ENCODE measurements at regions not wholly inside any gene's neighbourhood (a gene's known extent, or its start where the extent isn't known, plus 50 kb on each side); places are given as distances from the start of the nearest gene placed in this dataset.

- no peaks in the 10 kb centered on the region for H3K4me1 ChIP-seq (replicated peaks in 1 of 4; ENCODE audit: control insufficient read depth in 3 of 4, insufficient read depth in 4 of 4, low read length in 3 of 4)
- FAIRE-seq: no peak
- WGBS, 2 experiments (ENCODE audit: extremely low coverage in 1 of 2, insufficient coverage in 1 of 2, insufficient read length in 1 of 2, insufficient replicate concordance in 2 of 2, low coverage in 1 of 2, low lambda C conversion rate in 2 of 2, missing lambda C conversion rate in 1 of 2): 87% methylated on average over 4 of the region's 12 CpGs; no CpG with 5 or more reads in 1 of the 2 experiments
- no peak overlapping the region for H4K8ac ChIP-seq (ENCODE audit: extremely low read depth, insufficient read depth, low read length)
- H2BK20ac ChIP-seq (ENCODE audit: low read length): no peak overlapping the region
- no peaks in the 10 kb centered on the region for H3K9me3 ChIP-seq (ENCODE audit: insufficient read depth in 2 of 2, low read depth in 1 of 2, low read length in 1 of 2)
- no peaks in the 10 kb centered on the region for H3K27me3 ChIP-seq (replicated peaks in 1 of 4; ENCODE audit: control insufficient read depth in 3 of 4, extremely low read depth in 1 of 4, insufficient read depth in 3 of 4, low read length in 3 of 4)
- no peak overlapping the region for H2AFZ ChIP-seq (ENCODE audit: low read length)
- no peak overlapping the region for H3K56ac ChIP-seq (replicated peaks; ENCODE audit: insufficient read length, low read depth, low read length)
- H3K36me3 ChIP-seq (ENCODE audit: control insufficient read depth in 2 of 4, insufficient read depth in 4 of 4, low read length in 3 of 4): no peaks in the 10 kb centered on the region
- no peak overlapping the region for H3K14ac ChIP-seq (ENCODE audit: insufficient read length)
- H4K91ac ChIP-seq (replicated peaks; ENCODE audit: insufficient read length, low read length): no peak overlapping the region
- no peaks in the 10 kb centered on the region for H3K23me2 ChIP-seq (ENCODE audit: low read depth, low read length)
- no peak overlapping the region for H3K4me2 ChIP-seq (ENCODE audit: insufficient read depth in 1 of 2, low read depth in 2 of 2, low read length in 2 of 2)
- H3K9ac ChIP-seq (replicated peaks in 1 of 4; ENCODE audit: extremely low read depth in 1 of 4, low read depth in 3 of 4, low read length in 3 of 4): no peak overlapping the region
- CTCF ChIA-PET (ENCODE audit: partially characterized antibody): interaction anchor here (1.9 kb wide), 1 partner anchor 12 kb away, joined by 5 read pairs; no protein-coding TSS in a partner anchor
- H3K4me3 ChIP-seq (ENCODE audit: extremely low read depth in 1 of 4, insufficient read depth in 2 of 4, low read depth in 3 of 4, low read length in 4 of 4): no peak overlapping the region
- no peak overlapping the region for H2BK120ac ChIP-seq (replicated peaks; ENCODE audit: low read depth, low read length)
- no peak overlapping the region for H2BK15ac ChIP-seq (ENCODE audit: low read length)
- DNase-seq (ENCODE audit: low read depth in 1 of 2, low spot score in 2 of 2): no peak
- H3K79me1 ChIP-seq (ENCODE audit: low read depth, low read length): no peaks in the 10 kb centered on the region
- H4K20me1 ChIP-seq (replicated peaks in 1 of 2; ENCODE audit: control insufficient read depth in 1 of 2, insufficient read depth in 2 of 2, low read length in 2 of 2): no peaks in the 10 kb centered on the region
- H2AK5ac ChIP-seq (ENCODE audit: low read depth, low read length): no peak overlapping the region
- H3K23ac ChIP-seq (ENCODE audit: insufficient read length): no peak overlapping the region
- no peaks in the 10 kb centered on the region for H3K79me2 ChIP-seq (ENCODE audit: control insufficient read depth in 1 of 2, insufficient read depth in 2 of 2, low read length in 2 of 2)
- no peak overlapping the region for H3K4ac ChIP-seq (replicated peaks; ENCODE audit: insufficient read length, low read depth, low read length)
- H2BK12ac ChIP-seq (ENCODE audit: low read depth, low read length): no peak overlapping the region
- no peak overlapping the region for H4K5ac ChIP-seq (ENCODE audit: insufficient read length, low read depth, low read length)
- H2BK5ac ChIP-seq (ENCODE audit: low read depth, low read length): no peak overlapping the region
- POLR2A ChIA-PET (ENCODE audit: partially characterized antibody): no interaction called here
- H3K18ac ChIP-seq (ENCODE audit: extremely low read depth, low read length): no peak overlapping the region
- no peak overlapping the region for H3K27ac ChIP-seq (ENCODE audit: low read depth, low read length)
- no peak for TF ChIP-seq MAFK (IDR thresholded peaks at IDR 0.05; ENCODE audit: low read depth, low read length)
- TF ChIP-seq HDAC2 (IDR thresholded peaks at IDR 0.05; ENCODE audit: borderline replicate concordance in 1 of 2, low read depth in 2 of 2, low read length in 2 of 2): no peak
- no peak for TF ChIP-seq TCF12 (IDR thresholded peaks at IDR 0.05; ENCODE audit: low read depth, low read length)
- no peak for TF ChIP-seq TAF1 (IDR thresholded peaks at IDR 0.05; ENCODE audit: low read depth, low read length)
- no peak for TF ChIP-seq KDM5A (IDR thresholded peaks at IDR 0.05; ENCODE audit: low read length)
- TF ChIP-seq RNF2 (IDR thresholded peaks at IDR 0.05; ENCODE audit: borderline replicate concordance, low read depth, low read length, missing control alignments, poor library complexity, severe bottlenecking): no peak
- TF ChIP-seq SRF (IDR thresholded peaks at IDR 0.05; ENCODE audit: low read depth, low read length): no peak
- no peak for TF ChIP-seq RBBP5 (IDR thresholded peaks at IDR 0.05; ENCODE audit: borderline replicate concordance, low read depth, low read length)
- no peak for TF ChIP-seq NRF1 (IDR thresholded peaks at IDR 0.05; ENCODE audit: low read depth, low read length)
- TF ChIP-seq POLR2AphosphoS5 (IDR thresholded peaks at IDR 0.05; ENCODE audit: low read depth, low read length): no peak
- TF ChIP-seq JUN (IDR thresholded peaks at IDR 0.05; ENCODE audit: low read depth, low read length): no peak
- TF ChIP-seq RFX5 (IDR thresholded peaks at IDR 0.05; ENCODE audit: borderline replicate concordance, low read depth, low read length): no peak
- no peak for TF ChIP-seq GTF2F1 (IDR thresholded peaks at IDR 0.05; ENCODE audit: borderline replicate concordance, low read depth, low read length)
- TF ChIP-seq, protein P1, sequence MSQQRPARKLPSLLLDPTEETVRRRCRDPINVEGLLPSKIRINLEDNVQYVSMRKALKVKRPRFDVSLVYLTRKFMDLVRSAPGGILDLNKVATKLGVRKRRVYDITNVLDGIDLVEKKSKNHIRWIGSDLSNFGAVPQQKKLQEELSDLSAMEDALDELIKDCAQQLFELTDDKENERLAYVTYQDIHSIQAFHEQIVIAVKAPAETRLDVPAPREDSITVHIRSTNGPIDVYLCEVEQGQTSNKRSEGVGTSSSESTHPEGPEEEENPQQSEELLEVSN (IDR thresholded peaks at IDR 0.05): no peak
- no peak for TF ChIP-seq YY1 (IDR thresholded peaks at IDR 0.05; ENCODE audit: low read depth, low read length)
Observed at GRCh38 chr6:40815731-40816130, 223.3 kb downstream of the UNC5CL start.
